ENCODE measurements at regions not wholly inside any gene's neighbourhood (a gene's known extent, or its start where the extent isn't known, plus 50 kb on each side); places are given as distances from the start of the nearest gene placed in this dataset.

- no peak for TF ChIP-seq CTCF (IDR thresholded peaks at IDR 0.05; ENCODE audit: unreplicated experiment)
- H3K36me3 Mint-ChIP-seq, result no peaks in the 10 kb centered on the region
These were observed 662.5 kb downstream of the POM121L12 start for GRCh38 chr7:53697913-53698312.

GRCh38 chr7:53699215-53699837 is 663.9 kb downstream of the POM121L12 start:
- no peak for TF ChIP-seq CTCF (IDR thresholded peaks at IDR 0.05; ENCODE audit: unreplicated experiment)
- Mint-ChIP-seq H3K27me3 (ENCODE audit: low read depth) (no peaks in the 10 kb centered on the region), H3K4me1 (peaks cover 5% of the 10 kb centered on the region), H3K36me3 (no peaks in the 10 kb centered on the region), H3K27ac (no peak overlapping the region), H3K9me3 (no peaks in the 10 kb centered on the region), H3K4me3 (no peak overlapping the region)
- no peak for DNase-seq (ENCODE audit: low spot score in 2 of 2, unreplicated experiment in 2 of 2)

More at GRCh38 chr7:53697913-53698312, 662.5 kb downstream of the POM121L12 start:
- H3K4me3 Mint-ChIP-seq, result no peak overlapping the region
- peaks cover 7% of the 10 kb centered on the region for H3K9me3 Mint-ChIP-seq
- no peak overlapping the region for H3K27ac Mint-ChIP-seq
- peaks cover 5% of the 10 kb centered on the region for H3K4me1 Mint-ChIP-seq
- no peak for DNase-seq (ENCODE audit: low spot score in 2 of 2, unreplicated experiment in 2 of 2)
- no peaks in the 10 kb centered on the region for H3K27me3 Mint-ChIP-seq (ENCODE audit: low read depth)

GRCh38 chr7:53719122-53719521 is 683.7 kb downstream of the POM121L12 start:
- H3K4me1 Mint-ChIP-seq, result no peaks in the 10 kb centered on the region
- no peak for DNase-seq (ENCODE audit: low spot score in 2 of 2, unreplicated experiment in 2 of 2)

GRCh38 chr7:53740971-53741370 is 705.5 kb downstream of the POM121L12 start:
- Mint-ChIP-seq H3K9me3 (peaks cover 32% of the 10 kb centered on the region), H3K4me1 (no peaks in the 10 kb centered on the region), H3K4me3 (no peak overlapping the region), H3K36me3 (no peaks in the 10 kb centered on the region), H3K27ac (no peak overlapping the region), H3K27me3 (ENCODE audit: low read depth) (no peaks in the 10 kb centered on the region)
- TF ChIP-seq CTCF (IDR thresholded peaks at IDR 0.05; ENCODE audit: unreplicated experiment), result no peak
- no peak for DNase-seq (ENCODE audit: low spot score in 2 of 2, unreplicated experiment in 2 of 2)

More at GRCh38 chr7:53719122-53719521, 683.7 kb downstream of the POM121L12 start:
- Mint-ChIP-seq H3K27me3 (ENCODE audit: low read depth) (no peaks in the 10 kb centered on the region), H3K27ac (no peak overlapping the region), H3K4me3 (no peak overlapping the region), H3K9me3 (no peaks in the 10 kb centered on the region), H3K36me3 (no peaks in the 10 kb centered on the region)
- no peak for TF ChIP-seq CTCF (IDR thresholded peaks at IDR 0.05; ENCODE audit: unreplicated experiment)

- no peaks in the 10 kb centered on the region for H3K4me1 Mint-ChIP-seq
- DNase-seq (ENCODE audit: low spot score in 2 of 2, unreplicated experiment in 2 of 2), result no peak
- H3K4me3 Mint-ChIP-seq, result no peak overlapping the region
- no peak for TF ChIP-seq CTCF (IDR thresholded peaks at IDR 0.05; ENCODE audit: unreplicated experiment)
- no peaks in the 10 kb centered on the region for H3K27me3 Mint-ChIP-seq (ENCODE audit: low read depth)
- H3K9me3 Mint-ChIP-seq, result peaks cover 36% of the 10 kb centered on the region
- no peaks in the 10 kb centered on the region for H3K36me3 Mint-ChIP-seq
- no peak overlapping the region for H3K27ac Mint-ChIP-seq
These were observed 708.4 kb downstream of the POM121L12 start for GRCh38 chr7:53743697-53744402.

Measured in mesothelial cell of epicardium (in vitro differentiated cells).